ENCODE measurements at regions not wholly inside any gene's neighbourhood (a gene's known extent, or its start where the extent isn't known, plus 50 kb on each side); places are given as distances from the start of the nearest gene placed in this dataset.

- no peak for TF ChIP-seq CTCF (IDR thresholded peaks at IDR 0.05; ENCODE audit: insufficient read depth, low read depth, low read length)
- no peak for DNase-seq (ENCODE audit: low read depth)
Measured at GRCh38 chr10:93186653-93187052, 113.0 kb downstream of the CYP26A1 start.

GRCh38 chr10:93189944-93190343 lies 116.3 kb downstream of the CYP26A1 start:
- TF ChIP-seq CTCF (IDR thresholded peaks at IDR 0.05; ENCODE audit: insufficient read depth, low read depth, low read length), result no peak
- no peak overlapping the region for H3K4me3 ChIP-seq (ENCODE audit: low read depth, low read length)
- no peak for DNase-seq (ENCODE audit: low read depth)

More at GRCh38 chr10:93186653-93187052, 113.0 kb downstream of the CYP26A1 start:
- H3K4me3 ChIP-seq (ENCODE audit: low read depth, low read length), result no peak overlapping the region

- no peak for TF ChIP-seq CTCF (IDR thresholded peaks at IDR 0.05; ENCODE audit: insufficient read depth, low read depth, low read length)
- H3K4me3 ChIP-seq (ENCODE audit: low read depth, low read length), result no peak overlapping the region
- no peak for DNase-seq (ENCODE audit: low read depth)
Measured at GRCh38 chr10:93190372-93190771, 116.7 kb downstream of the CYP26A1 start.

- DNase-seq (ENCODE audit: low read depth), result no peak
- TF ChIP-seq CTCF (IDR thresholded peaks at IDR 0.05; ENCODE audit: insufficient read depth, low read depth, low read length), result no peak
Measured at GRCh38 chr10:93193906-93194305, 120.2 kb downstream of the CYP26A1 start.

GRCh38 chr10:93198401-93199131 lies 124.9 kb downstream of the CYP26A1 start:
- DNase-seq (ENCODE audit: low read depth), result peak; percentile 59
- H3K4me3 ChIP-seq (ENCODE audit: low read depth, low read length), result peak overlapping the region; percentile 29
- no peak for TF ChIP-seq CTCF (IDR thresholded peaks at IDR 0.05; ENCODE audit: insufficient read depth, low read depth, low read length)

More at GRCh38 chr10:93193906-93194305, 120.2 kb downstream of the CYP26A1 start:
- H3K4me3 ChIP-seq (ENCODE audit: low read depth, low read length), result no peak overlapping the region

- peak overlapping the region; percentile 29 for H3K4me3 ChIP-seq (ENCODE audit: low read depth, low read length)
- TF ChIP-seq CTCF (IDR thresholded peaks at IDR 0.05; ENCODE audit: insufficient read depth, low read depth, low read length), result no peak
- peak; percentile 71 for DNase-seq (ENCODE audit: low read depth)
Measured at GRCh38 chr10:93199191-93199751, 125.6 kb downstream of the CYP26A1 start.
